Astrocyte (in vitro differentiated cells and primary cell): ENCODE measurements at regions not wholly inside any gene's neighbourhood (a gene's known extent, or its start where the extent isn't known, plus 50 kb on each side); places are given as distances from the start of the nearest gene placed in this dataset.

Source experiments
- DNase-seq: peaks from one replicate; pipeline ENCODE4 v3.0.0-alpha.2; 2010; ENCODE audit warnings: low read depth
- FAIRE-seq: peaks from 2 replicates; lab custom pipeline; 2011; peaks lifted over from hg19 to GRCh38; lab: Jason Lieb, UNC
- H2AFZ ChIP-seq: 2 replicates; pipeline ENCODE4 v1.6.0; 2012; ENCODE audit warnings: low read depth, low read length, inconsistent platforms
- H3K27ac ChIP-seq: 2 replicates; pipeline ENCODE4 v1.5.1; 2011; ENCODE audit warnings: low read depth, low read length, inconsistent platforms
- H3K27me3 ChIP-seq: 2 replicates; pipeline ENCODE4 v1.6.0; 2011; ENCODE audit warnings: low read length, inconsistent platforms; ENCODE audit not compliant: insufficient read depth
- H3K36me3 ChIP-seq: 2 replicates; pipeline ENCODE4 v1.5.1; 2011; ENCODE audit warnings: low read length, inconsistent platforms; ENCODE audit not compliant: insufficient read depth
- H3K4me1 ChIP-seq: 2 replicates; pipeline ENCODE4 v1.5.1; 2011; ENCODE audit warnings: low read length, inconsistent platforms; ENCODE audit not compliant: insufficient read depth
- H3K4me2 ChIP-seq: 2 replicates; pipeline ENCODE4 v1.6.0; 2012; ENCODE audit warnings: low read length, inconsistent platforms
- H3K4me3 ChIP-seq: 2 replicates; pipeline ENCODE4 v1.5.1; 2011; ENCODE audit warnings: low read depth, mild to moderate bottlenecking, low read length, inconsistent platforms; ENCODE audit not compliant: insufficient read depth
- H3K79me2 ChIP-seq: 2 replicates; pipeline ENCODE4 v1.6.0; 2012; ENCODE audit warnings: mild to moderate bottlenecking, low read length, inconsistent platforms; ENCODE audit not compliant: insufficient read depth
- H3K9ac ChIP-seq: 2 replicates; pipeline ENCODE4 v1.6.0; 2012; ENCODE audit warnings: mild to moderate bottlenecking, low read length, inconsistent platforms
- H3K9me3 ChIP-seq: 2 replicates; pipeline ENCODE4 v1.5.1; 2012; ENCODE audit warnings: low read depth, mild to moderate bottlenecking, low read length, inconsistent platforms; ENCODE audit not compliant: insufficient read depth
- H4K20me1 ChIP-seq: 2 replicates; pipeline ENCODE4 v1.6.0; 2012; ENCODE audit warnings: low read length, inconsistent platforms; ENCODE audit not compliant: insufficient read depth
- H3K27ac Mint-ChIP-seq: one replicate; pipeline ENCODE4 v1.8.0; 2021; ENCODE audit warnings: mild to moderate bottlenecking, mixed read lengths; ENCODE audit not compliant: unreplicated experiment
- H3K27me3 Mint-ChIP-seq: one replicate; pipeline ENCODE4 v1.8.0; 2021; ENCODE audit warnings: low read depth, mixed read lengths; ENCODE audit not compliant: unreplicated experiment
- H3K36me3 Mint-ChIP-seq: one replicate; pipeline ENCODE4 v1.8.0; 2021; ENCODE audit warnings: low read depth, mixed read lengths; ENCODE audit not compliant: unreplicated experiment
- H3K4me1 Mint-ChIP-seq: one replicate; pipeline ENCODE4 v1.8.0; 2021; ENCODE audit warnings: low read depth, mixed read lengths; ENCODE audit not compliant: unreplicated experiment
- H3K4me3 Mint-ChIP-seq: one replicate; pipeline ENCODE4 v1.8.0; 2021; ENCODE audit warnings: mild to moderate bottlenecking, moderate library complexity, mixed read lengths; ENCODE audit not compliant: unreplicated experiment
- H3K9me3 Mint-ChIP-seq: one replicate; pipeline ENCODE4 v1.8.0; 2021; ENCODE audit warnings: mild to moderate bottlenecking, mixed read lengths; ENCODE audit not compliant: unreplicated experiment
- CTCF ChIP-seq: IDR thresholded peaks from 2 replicates; pipeline ENCODE4 v1.5.1; 2011; ENCODE audit warnings: low read depth, mild to moderate bottlenecking, inconsistent platforms, low read length, moderate library complexity; ENCODE audit not compliant: insufficient read depth
- EZH2 ChIP-seq: IDR thresholded peaks from 2 replicates; pipeline ENCODE4 v1.6.1; 2012; ENCODE audit warnings: mild to moderate bottlenecking, low read length, inconsistent platforms; ENCODE audit not compliant: insufficient read depth

- Mint-ChIP-seq H3K36me3 (no peaks in the 10 kb centered on the region), H3K9me3 (no peaks in the 10 kb centered on the region), H3K27me3 (no peaks in the 10 kb centered on the region), H3K4me3 (no peak overlapping the region), H3K27ac (no peak overlapping the region), H3K4me1 (peaks cover 13% of the 10 kb centered on the region)
- Histone ChIP-seq H3K9ac (no peak overlapping the region), H3K79me2 (no peaks in the 10 kb centered on the region), H3K4me3 (no peak overlapping the region), H3K4me1 (no peaks in the 10 kb centered on the region), H3K27ac (no peak overlapping the region), H3K9me3 (no peaks in the 10 kb centered on the region), H3K36me3 (no peaks in the 10 kb centered on the region), H4K20me1 (no peaks in the 10 kb centered on the region), H2AFZ (no peak overlapping the region), H3K4me2 (no peak overlapping the region), H3K27me3 (no peaks in the 10 kb centered on the region)
- FAIRE-seq (no peak), DNase-seq (no peak)
- TF ChIP-seq CTCF (no peak), EZH2 (no peak)
Measured at GRCh38 chr2:21774691-21775368, 651.1 kb downstream of the TDRD15 start.

GRCh38 chr2:21779786-21780185, 656.0 kb downstream of the TDRD15 start:
- no peak for DNase-seq
- Mint-ChIP-seq H3K27ac (no peak overlapping the region), H3K4me3 (no peak overlapping the region), H3K27me3 (peaks cover 8% of the 10 kb centered on the region), H3K9me3 (no peaks in the 10 kb centered on the region), H3K36me3 (no peaks in the 10 kb centered on the region), H3K4me1 (peaks cover 6% of the 10 kb centered on the region)
- Histone ChIP-seq H3K27me3 (no peaks in the 10 kb centered on the region), H3K79me2 (no peaks in the 10 kb centered on the region), H3K4me3 (no peak overlapping the region), H3K9ac (no peak overlapping the region), H4K20me1 (no peaks in the 10 kb centered on the region), H2AFZ (no peak overlapping the region), H3K36me3 (no peaks in the 10 kb centered on the region), H3K27ac (no peak overlapping the region), H3K4me2 (no peak overlapping the region), H3K4me1 (no peaks in the 10 kb centered on the region), H3K9me3 (no peaks in the 10 kb centered on the region)
- FAIRE-seq: no peak
- no peak for TF ChIP-seq CTCF

- Mint-ChIP-seq H3K9me3 (no peaks in the 10 kb centered on the region), H3K36me3 (no peaks in the 10 kb centered on the region), H3K27ac (no peak overlapping the region), H3K27me3 (peaks cover 8% of the 10 kb centered on the region), H3K4me1 (peaks cover 6% of the 10 kb centered on the region), H3K4me3 (no peak overlapping the region)
- Histone ChIP-seq H3K9ac (no peak overlapping the region), H3K4me2 (no peak overlapping the region), H3K27ac (no peak overlapping the region), H3K4me3 (no peak overlapping the region), H3K27me3 (no peaks in the 10 kb centered on the region), H3K4me1 (no peaks in the 10 kb centered on the region), H2AFZ (no peak overlapping the region), H3K36me3 (no peaks in the 10 kb centered on the region), H4K20me1 (no peaks in the 10 kb centered on the region), H3K79me2 (no peaks in the 10 kb centered on the region), H3K9me3 (no peaks in the 10 kb centered on the region)
- TF ChIP-seq CTCF (no peak), EZH2 (no peak)
- no peak for DNase-seq
- no peak for FAIRE-seq
Measured at GRCh38 chr2:21781962-21782361, 658.2 kb downstream of the TDRD15 start.
